HL-60 (cell line): ENCODE measurements at regions not wholly inside any gene's neighbourhood (a gene's known extent, or its start where the extent isn't known, plus 50 kb on each side); places are given as distances from the start of the nearest gene placed in this dataset.

Source experiments
- DNase-seq, 2 experiments: peaks; one replicate each; pipeline ENCODE4 v3.0.0-alpha.2; 2010 to 2020; ENCODE audit warnings: low read depth in 1 of 2, low spot score in 1 of 2
- H3K27ac ChIP-seq: fragments of 250-450 bp; sonication (Bioruptor Pico); replicated peaks from 2 replicates; pipeline ENCODE4 v1.5.1; 2020; ENCODE audit warnings: mild to moderate bottlenecking, moderate library complexity
- H3K27me3 ChIP-seq: fragments of 250-450 bp; sonication (Bioruptor Pico); 2 replicates; pipeline ENCODE4 v1.5.1; 2021; ENCODE audit warnings: mild to moderate bottlenecking, moderate library complexity; ENCODE audit not compliant: insufficient read depth, poor library complexity, severe bottlenecking
- H3K4me3 ChIP-seq: replicated peaks from 2 replicates; pipeline ENCODE4 v1.5.1; 2011; ENCODE audit warnings: mild to moderate bottlenecking, control low read depth, low read length; ENCODE audit not compliant: insufficient read depth
- GABPA ChIP-seq: IDR thresholded peaks from 2 replicates; pipeline ENCODE4 v1.6.1; 2012; ENCODE audit warnings: low read depth
- POLR2AphosphoS5 ChIP-seq: IDR thresholded peaks from 2 replicates; pipeline ENCODE4 v1.6.1; 2012; ENCODE audit warnings: low read depth
- SPI1 ChIP-seq: IDR thresholded peaks from 2 replicates; pipeline ENCODE4 v1.6.1; 2012; ENCODE audit warnings: low read depth, mild to moderate bottlenecking, borderline replicate concordance
- TF ChIP-seq, protein P1 (sequence below): IDR thresholded peaks from 2 replicates; pipeline ENCODE4 v1.6.1; 2012; ENCODE audit warnings: low read depth; ENCODE audit not compliant: insufficient replicate concordance
- TF ChIP-seq, protein P2 (sequence below): IDR thresholded peaks from one replicate; pipeline ENCODE4 v1.5.1; 2011; ENCODE audit warnings: low read length, control low read depth, inconsistent platforms; ENCODE audit not compliant: insufficient read depth

DNA sequence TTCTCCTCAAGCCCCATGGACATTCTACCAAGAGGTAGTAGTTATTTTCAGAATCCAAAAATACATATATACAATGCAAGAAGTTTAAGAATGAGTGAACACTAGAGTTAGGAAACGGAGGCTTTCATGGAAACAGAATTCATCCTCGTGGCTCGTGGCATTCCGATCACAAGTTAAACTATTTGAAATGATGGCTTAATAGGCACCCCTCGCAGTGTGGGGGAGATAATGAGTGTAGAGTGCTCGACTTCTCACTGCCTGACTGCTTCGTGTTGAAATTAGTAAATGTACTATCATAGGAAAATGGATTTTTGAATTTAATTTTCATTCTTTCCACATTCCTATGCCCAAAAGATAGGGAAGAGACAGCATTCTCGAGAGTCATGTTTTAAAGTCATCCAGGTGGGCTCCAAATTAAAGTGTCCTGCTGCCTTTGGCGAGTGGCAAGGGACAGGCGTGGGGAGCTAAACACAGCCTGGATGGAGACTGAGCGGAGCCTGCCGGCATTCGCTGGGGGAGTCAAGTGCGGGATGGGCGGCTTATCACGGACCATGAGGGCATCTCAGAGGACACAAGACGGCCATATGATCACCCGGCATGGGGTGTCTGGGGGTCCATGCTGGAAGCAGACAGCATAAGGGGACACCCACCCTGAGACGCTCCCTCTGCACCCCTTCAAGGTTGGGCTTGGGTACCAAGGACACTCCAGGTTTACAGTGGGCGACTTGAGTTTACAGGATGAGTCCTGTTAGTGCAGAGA lies 165.2 kb downstream of the TEX29 start:
- DNase-seq = no peak

DNA sequence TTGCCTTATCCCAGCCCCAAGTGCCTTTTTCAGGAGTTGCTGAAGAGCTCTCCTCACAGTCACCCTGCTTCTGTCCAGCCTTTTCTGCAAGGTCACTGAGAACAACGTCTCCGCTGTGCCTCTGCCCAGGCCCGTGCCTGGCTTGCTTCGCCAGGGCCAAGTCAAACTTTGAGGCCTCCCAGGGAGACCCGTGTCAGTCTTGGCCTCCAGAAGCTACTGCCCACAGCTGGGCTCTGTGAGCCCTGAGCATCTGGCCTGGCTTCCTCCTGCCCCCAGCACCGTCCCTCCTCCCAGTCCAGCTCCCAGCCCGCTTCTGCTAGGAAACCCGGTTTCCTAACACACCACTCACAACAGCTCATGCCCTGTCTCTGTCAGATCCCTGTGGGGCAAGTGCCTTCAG lies 165.9 kb downstream of the TEX29 start:
- no peak for DNase-seq
- Histone ChIP-seq H3K4me3 (no peak overlapping the region), H3K27me3 (no peaks in the 10 kb centered on the region), H3K27ac (no peak overlapping the region)
- TF ChIP-seq, protein P1, sequence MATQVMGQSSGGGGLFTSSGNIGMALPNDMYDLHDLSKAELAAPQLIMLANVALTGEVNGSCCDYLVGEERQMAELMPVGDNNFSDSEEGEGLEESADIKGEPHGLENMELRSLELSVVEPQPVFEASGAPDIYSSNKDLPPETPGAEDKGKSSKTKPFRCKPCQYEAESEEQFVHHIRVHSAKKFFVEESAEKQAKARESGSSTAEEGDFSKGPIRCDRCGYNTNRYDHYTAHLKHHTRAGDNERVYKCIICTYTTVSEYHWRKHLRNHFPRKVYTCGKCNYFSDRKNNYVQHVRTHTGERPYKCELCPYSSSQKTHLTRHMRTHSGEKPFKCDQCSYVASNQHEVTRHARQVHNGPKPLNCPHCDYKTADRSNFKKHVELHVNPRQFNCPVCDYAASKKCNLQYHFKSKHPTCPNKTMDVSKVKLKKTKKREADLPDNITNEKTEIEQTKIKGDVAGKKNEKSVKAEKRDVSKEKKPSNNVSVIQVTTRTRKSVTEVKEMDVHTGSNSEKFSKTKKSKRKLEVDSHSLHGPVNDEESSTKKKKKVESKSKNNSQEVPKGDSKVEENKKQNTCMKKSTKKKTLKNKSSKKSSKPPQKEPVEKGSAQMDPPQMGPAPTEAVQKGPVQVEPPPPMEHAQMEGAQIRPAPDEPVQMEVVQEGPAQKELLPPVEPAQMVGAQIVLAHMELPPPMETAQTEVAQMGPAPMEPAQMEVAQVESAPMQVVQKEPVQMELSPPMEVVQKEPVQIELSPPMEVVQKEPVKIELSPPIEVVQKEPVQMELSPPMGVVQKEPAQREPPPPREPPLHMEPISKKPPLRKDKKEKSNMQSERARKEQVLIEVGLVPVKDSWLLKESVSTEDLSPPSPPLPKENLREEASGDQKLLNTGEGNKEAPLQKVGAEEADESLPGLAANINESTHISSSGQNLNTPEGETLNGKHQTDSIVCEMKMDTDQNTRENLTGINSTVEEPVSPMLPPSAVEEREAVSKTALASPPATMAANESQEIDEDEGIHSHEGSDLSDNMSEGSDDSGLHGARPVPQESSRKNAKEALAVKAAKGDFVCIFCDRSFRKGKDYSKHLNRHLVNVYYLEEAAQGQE = no peak
- TF ChIP-seq GABPA = no peak
- TF ChIP-seq POLR2AphosphoS5 = no peak
- TF ChIP-seq SPI1 = no peak
- TF ChIP-seq, protein P2, sequence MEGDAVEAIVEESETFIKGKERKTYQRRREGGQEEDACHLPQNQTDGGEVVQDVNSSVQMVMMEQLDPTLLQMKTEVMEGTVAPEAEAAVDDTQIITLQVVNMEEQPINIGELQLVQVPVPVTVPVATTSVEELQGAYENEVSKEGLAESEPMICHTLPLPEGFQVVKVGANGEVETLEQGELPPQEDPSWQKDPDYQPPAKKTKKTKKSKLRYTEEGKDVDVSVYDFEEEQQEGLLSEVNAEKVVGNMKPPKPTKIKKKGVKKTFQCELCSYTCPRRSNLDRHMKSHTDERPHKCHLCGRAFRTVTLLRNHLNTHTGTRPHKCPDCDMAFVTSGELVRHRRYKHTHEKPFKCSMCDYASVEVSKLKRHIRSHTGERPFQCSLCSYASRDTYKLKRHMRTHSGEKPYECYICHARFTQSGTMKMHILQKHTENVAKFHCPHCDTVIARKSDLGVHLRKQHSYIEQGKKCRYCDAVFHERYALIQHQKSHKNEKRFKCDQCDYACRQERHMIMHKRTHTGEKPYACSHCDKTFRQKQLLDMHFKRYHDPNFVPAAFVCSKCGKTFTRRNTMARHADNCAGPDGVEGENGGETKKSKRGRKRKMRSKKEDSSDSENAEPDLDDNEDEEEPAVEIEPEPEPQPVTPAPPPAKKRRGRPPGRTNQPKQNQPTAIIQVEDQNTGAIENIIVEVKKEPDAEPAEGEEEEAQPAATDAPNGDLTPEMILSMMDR = no peak

More for the DNA sequence above, 165.2 kb downstream of the TEX29 start:
- Histone ChIP-seq H3K27ac (no peak overlapping the region), H3K4me3 (no peak overlapping the region), H3K27me3 (no peaks in the 10 kb centered on the region)
- TF ChIP-seq POLR2AphosphoS5 (no peak), SPI1 (no peak), GABPA (no peak)
- TF ChIP-seq, protein P2 = no peak
- TF ChIP-seq, protein P1 = no peak

DNA sequence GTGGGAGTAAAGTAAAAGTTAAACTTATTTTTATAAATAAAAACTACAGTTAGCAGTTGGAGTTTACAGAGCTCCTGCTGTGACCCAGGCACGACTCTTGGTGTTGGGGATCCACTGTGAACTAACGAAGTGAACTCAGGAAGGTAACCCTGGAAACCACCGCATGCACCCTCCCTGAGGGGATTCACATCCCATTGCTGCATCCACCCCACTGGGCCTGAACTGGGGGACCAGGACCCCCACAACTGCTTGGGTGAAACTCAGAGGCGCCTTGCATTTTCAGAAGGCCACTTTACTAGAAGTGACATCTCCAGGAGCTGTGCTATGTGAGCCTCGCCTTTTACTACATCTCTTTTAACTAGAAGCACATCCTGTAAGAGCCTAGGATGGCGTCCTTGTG lies 166.4 kb downstream of the TEX29 start:
- TF ChIP-seq GABPA = no peak
- no peak for TF ChIP-seq POLR2AphosphoS5
- TF ChIP-seq, protein P1 = no peak
- TF ChIP-seq SPI1 = no peak
- no peaks in the 10 kb centered on the region for H3K27me3 ChIP-seq
- H3K27ac ChIP-seq = no peak overlapping the region
- DNase-seq = no peak
- no peak overlapping the region for H3K4me3 ChIP-seq
